Activated naive CD4-positive, alpha-beta T cell treated with anti-CD3 and anti-CD28 coated beads, Interleukin-2, amount 50 U/mL, for 24 hours (primary cell): ENCODE measurements at regions not wholly inside any gene's neighbourhood (a gene's known extent, or its start where the extent isn't known, plus 50 kb on each side); places are given as distances from the start of the nearest gene placed in this dataset.

Source experiments
- H3K27ac Mint-ChIP-seq: one replicate; pipeline ENCODE4 v1.8.0; 2021; ENCODE audit warnings: mild to moderate bottlenecking, mixed read lengths
- H3K27me3 Mint-ChIP-seq: one replicate; pipeline ENCODE4 v1.8.0; 2021; ENCODE audit warnings: mixed read lengths
- H3K36me3 Mint-ChIP-seq: one replicate; pipeline ENCODE4 v1.8.0; 2021; ENCODE audit warnings: mixed read lengths
- H3K4me1 Mint-ChIP-seq: one replicate; pipeline ENCODE4 v1.8.0; 2021; ENCODE audit warnings: mixed read lengths
- H3K4me3 Mint-ChIP-seq: one replicate; pipeline ENCODE4 v1.8.0; 2021; ENCODE audit warnings: mild to moderate bottlenecking, mixed read lengths
- H3K9me3 Mint-ChIP-seq: one replicate; pipeline ENCODE4 v1.8.0; 2021; ENCODE audit warnings: mixed read lengths

DNA sequence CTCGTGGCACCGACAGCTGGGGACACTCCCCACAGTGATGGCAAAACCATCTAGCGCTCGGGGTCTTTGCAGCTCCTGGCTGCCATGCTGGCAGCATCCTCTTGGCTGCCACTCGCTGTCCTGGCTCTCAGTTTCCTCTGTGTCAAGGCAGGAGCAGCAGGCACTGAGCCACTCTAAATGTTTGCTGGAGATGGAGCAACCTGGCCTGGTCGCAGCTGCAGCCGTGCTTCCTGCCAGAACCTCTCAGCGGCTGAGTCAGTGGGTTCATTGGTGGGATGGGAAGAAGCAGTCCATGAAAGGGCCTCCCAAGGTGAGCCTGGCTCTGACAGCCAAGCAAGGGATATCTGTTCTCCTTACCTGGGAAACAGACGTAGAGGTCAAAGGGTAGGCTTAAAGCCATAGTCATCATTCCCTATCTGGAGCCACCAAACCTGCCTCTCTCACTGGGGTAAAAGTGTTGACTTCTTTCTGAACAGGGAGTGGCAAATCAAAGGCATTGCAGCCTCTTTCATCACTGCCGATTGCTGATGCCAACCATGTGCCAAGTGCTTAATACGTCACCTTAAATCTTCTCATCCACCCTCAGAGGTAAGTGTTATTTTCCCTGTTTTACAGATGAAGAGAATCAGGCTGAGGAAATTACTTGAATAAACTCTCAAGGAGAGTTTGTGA, 304.8 kb upstream of the ZNF462 start:
- H3K4me3 Mint-ChIP-seq: no peak overlapping the region
- peaks cover 8% of the 10 kb centered on the region for H3K9me3 Mint-ChIP-seq
- H3K36me3 Mint-ChIP-seq: no peaks in the 10 kb centered on the region
- H3K27ac Mint-ChIP-seq: no peak overlapping the region
- no peaks in the 10 kb centered on the region for H3K4me1 Mint-ChIP-seq
- H3K27me3 Mint-ChIP-seq: no peaks in the 10 kb centered on the region

DNA sequence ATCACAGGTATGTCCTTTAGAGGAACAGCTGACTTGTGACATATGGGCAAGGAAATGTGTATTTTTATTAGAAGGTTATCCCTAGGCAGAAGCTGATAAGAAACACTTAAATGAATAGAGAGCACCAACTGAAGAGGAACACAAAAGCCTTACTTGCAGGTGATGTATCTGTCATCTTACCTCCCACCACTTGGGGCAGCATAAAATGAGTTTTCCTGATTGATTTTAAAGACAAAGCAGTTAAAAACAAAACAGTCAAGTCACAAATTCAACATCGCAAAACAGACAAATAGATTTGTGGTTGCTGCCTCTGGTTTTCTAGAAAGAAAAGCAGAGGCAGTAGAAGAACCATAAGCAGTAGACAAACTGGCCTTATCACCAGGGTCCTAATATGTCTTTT, 302.4 kb upstream of the ZNF462 start:
- Mint-ChIP-seq H3K27me3 (no peaks in the 10 kb centered on the region), H3K27ac (no peak overlapping the region), H3K4me3 (no peak overlapping the region), H3K4me1 (no peaks in the 10 kb centered on the region), H3K36me3 (no peaks in the 10 kb centered on the region), H3K9me3 (no peaks in the 10 kb centered on the region)

DNA sequence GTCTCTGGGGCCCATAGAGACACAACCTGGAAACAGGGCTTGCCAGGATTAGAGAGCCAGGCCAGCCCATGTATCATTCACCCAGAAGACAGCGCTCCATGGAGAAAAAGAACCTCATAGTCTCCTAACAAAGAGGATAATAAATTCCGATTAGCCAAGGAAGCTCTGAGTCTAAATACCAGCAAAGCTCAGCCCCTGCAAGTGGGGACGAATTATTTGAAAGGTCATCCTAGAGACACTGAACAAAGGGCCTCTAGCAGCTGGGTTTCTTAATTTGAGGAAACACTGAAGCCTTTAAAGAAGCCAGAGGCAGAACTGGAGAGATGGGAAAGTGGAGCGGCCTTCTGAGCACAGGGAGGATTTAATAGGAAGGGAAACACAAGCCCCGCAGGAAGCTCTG, 287.1 kb upstream of the ZNF462 start:
- H3K4me3 Mint-ChIP-seq: no peak overlapping the region
- peaks cover 8% of the 10 kb centered on the region for H3K9me3 Mint-ChIP-seq
- H3K27me3 Mint-ChIP-seq: no peaks in the 10 kb centered on the region
- no peaks in the 10 kb centered on the region for H3K4me1 Mint-ChIP-seq
- H3K36me3 Mint-ChIP-seq: no peaks in the 10 kb centered on the region
- H3K27ac Mint-ChIP-seq: no peak overlapping the region

DNA sequence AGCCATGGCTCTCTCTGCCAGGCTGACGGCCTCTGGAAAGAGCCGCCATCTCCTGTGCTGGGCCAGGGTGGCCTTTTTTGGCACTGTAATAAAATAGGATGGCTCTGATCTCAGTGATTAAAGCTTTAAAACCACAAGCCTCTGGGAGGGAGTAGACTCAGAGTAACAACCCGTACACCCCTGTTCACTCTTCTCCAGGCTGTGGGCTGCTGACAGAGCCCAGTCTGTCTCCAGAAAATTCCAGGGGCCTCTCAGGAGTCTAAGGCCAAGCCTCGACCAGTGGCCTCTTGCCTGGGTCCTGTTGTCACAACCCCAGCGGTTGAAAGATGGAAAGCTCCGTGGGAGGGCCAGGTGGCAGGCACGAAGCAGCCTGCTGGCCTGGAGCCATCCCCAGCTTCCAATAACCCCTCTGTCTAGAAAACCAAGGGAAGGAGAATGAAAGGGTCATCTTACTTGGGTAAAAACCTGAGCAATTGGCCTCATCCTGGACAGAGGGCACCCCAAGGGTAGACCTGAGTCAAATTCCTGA, 286.7 kb upstream of the ZNF462 start:
- Mint-ChIP-seq H3K36me3 (no peaks in the 10 kb centered on the region), H3K9me3 (peaks cover 8% of the 10 kb centered on the region), H3K4me1 (no peaks in the 10 kb centered on the region), H3K27ac (no peak overlapping the region), H3K27me3 (no peaks in the 10 kb centered on the region), H3K4me3 (no peak overlapping the region)

- no peaks in the 10 kb centered on the region for H3K27me3 Mint-ChIP-seq
- no peak overlapping the region for H3K4me3 Mint-ChIP-seq
- H3K4me1 Mint-ChIP-seq: no peaks in the 10 kb centered on the region
- peaks cover 3% of the 10 kb centered on the region for H3K9me3 Mint-ChIP-seq
- H3K36me3 Mint-ChIP-seq: no peaks in the 10 kb centered on the region
- no peak overlapping the region for H3K27ac Mint-ChIP-seq
These were observed 285.8 kb upstream of the ZNF462 start for GRCh38 chr9:106577121-106577520.

DNA sequence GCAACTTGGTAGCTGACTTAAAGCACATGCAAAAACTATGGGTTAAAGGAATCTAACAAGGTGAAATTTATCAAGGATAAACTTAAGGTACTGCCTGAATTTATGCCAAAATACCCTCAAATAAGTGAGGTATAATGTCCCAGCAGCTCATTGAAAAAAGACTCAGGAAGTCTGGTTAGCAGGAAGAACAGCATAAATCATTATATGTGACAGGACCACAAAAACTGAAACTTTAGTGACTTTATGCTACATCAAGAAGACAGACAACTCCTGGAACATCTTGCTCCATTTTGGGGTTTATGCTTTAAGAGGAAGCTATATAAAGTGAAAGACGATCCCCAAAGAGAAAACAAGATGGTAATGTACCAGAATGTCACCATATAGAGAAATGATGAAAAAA, 282.4 kb upstream of the ZNF462 start:
- H3K27me3 Mint-ChIP-seq: no peaks in the 10 kb centered on the region
- no peaks in the 10 kb centered on the region for H3K4me1 Mint-ChIP-seq
- peaks cover 4% of the 10 kb centered on the region for H3K9me3 Mint-ChIP-seq
- no peak overlapping the region for H3K4me3 Mint-ChIP-seq
- no peak overlapping the region for H3K27ac Mint-ChIP-seq
- no peaks in the 10 kb centered on the region for H3K36me3 Mint-ChIP-seq

GRCh38 chr9:106581973-106582372, 281.0 kb upstream of the ZNF462 start:
- peaks cover 4% of the 10 kb centered on the region for H3K9me3 Mint-ChIP-seq
- no peak overlapping the region for H3K27ac Mint-ChIP-seq
- H3K27me3 Mint-ChIP-seq: no peaks in the 10 kb centered on the region
- H3K36me3 Mint-ChIP-seq: no peaks in the 10 kb centered on the region
- no peaks in the 10 kb centered on the region for H3K4me1 Mint-ChIP-seq
- H3K4me3 Mint-ChIP-seq: no peak overlapping the region

- no peaks in the 10 kb centered on the region for H3K4me1 Mint-ChIP-seq
- H3K4me3 Mint-ChIP-seq: no peak overlapping the region
- H3K36me3 Mint-ChIP-seq: no peaks in the 10 kb centered on the region
- no peaks in the 10 kb centered on the region for H3K27me3 Mint-ChIP-seq
- peaks cover 4% of the 10 kb centered on the region for H3K9me3 Mint-ChIP-seq
- no peak overlapping the region for H3K27ac Mint-ChIP-seq
These were observed 279.2 kb upstream of the ZNF462 start for GRCh38 chr9:106583751-106584150.

- Mint-ChIP-seq H3K4me1 (no peaks in the 10 kb centered on the region), H3K27me3 (no peaks in the 10 kb centered on the region), H3K4me3 (no peak overlapping the region), H3K36me3 (no peaks in the 10 kb centered on the region), H3K27ac (no peak overlapping the region), H3K9me3 (peaks cover 3% of the 10 kb centered on the region)
These were observed 275.9 kb upstream of the ZNF462 start for GRCh38 chr9:106587042-106587441.

DNA sequence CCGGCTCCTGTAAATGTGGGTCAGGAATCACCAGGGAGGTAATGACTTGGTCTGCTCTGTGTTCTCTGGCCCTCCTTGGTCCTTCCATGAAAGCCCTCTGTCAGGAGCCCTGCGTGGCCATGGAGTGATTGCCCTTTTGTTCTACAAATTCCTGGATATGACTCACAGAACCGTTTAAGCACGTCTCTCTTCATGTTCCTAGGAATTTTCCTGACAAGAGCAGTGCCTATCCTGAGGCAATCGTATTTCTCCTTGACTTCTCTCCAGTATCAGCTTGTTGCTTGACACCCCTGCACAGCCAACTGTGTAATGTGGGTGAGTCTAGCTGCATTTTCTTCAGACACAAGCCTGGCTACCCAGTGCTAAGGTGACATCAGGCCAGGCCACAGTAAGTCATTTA, 274.3 kb upstream of the ZNF462 start:
- Mint-ChIP-seq H3K36me3 (no peaks in the 10 kb centered on the region), H3K27me3 (no peaks in the 10 kb centered on the region), H3K27ac (no peak overlapping the region), H3K4me1 (no peaks in the 10 kb centered on the region), H3K4me3 (no peak overlapping the region), H3K9me3 (no peaks in the 10 kb centered on the region)

GRCh38 chr9:106590759-106591505, 272.0 kb upstream of the ZNF462 start:
- Mint-ChIP-seq H3K9me3 (no peaks in the 10 kb centered on the region), H3K27ac (no peak overlapping the region), H3K4me1 (no peaks in the 10 kb centered on the region), H3K4me3 (no peak overlapping the region), H3K36me3 (no peaks in the 10 kb centered on the region), H3K27me3 (no peaks in the 10 kb centered on the region)

DNA sequence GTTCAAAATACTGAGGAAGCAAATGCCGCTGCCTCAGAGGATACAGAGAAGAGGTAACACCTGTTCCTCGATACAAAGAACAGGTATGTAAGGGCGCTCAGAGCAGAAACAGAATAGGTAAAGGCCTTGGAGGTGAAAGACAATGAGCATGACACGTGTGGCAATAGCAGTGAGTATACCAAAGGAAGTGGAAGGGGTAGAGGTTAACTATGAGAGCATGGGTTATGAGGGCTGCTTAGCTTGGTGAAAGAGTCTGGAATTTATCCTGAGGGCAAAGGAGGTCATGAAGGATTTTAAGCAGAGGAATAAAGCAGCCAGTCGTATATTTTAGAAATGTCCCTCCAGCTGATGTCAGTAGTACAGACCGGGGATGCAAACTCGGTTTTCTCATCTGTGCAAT, 269.8 kb upstream of the ZNF462 start:
- no peak overlapping the region for H3K4me3 Mint-ChIP-seq
- H3K27me3 Mint-ChIP-seq: no peaks in the 10 kb centered on the region
- no peaks in the 10 kb centered on the region for H3K4me1 Mint-ChIP-seq
- no peaks in the 10 kb centered on the region for H3K36me3 Mint-ChIP-seq
- no peaks in the 10 kb centered on the region for H3K9me3 Mint-ChIP-seq
- H3K27ac Mint-ChIP-seq: no peak overlapping the region

DNA sequence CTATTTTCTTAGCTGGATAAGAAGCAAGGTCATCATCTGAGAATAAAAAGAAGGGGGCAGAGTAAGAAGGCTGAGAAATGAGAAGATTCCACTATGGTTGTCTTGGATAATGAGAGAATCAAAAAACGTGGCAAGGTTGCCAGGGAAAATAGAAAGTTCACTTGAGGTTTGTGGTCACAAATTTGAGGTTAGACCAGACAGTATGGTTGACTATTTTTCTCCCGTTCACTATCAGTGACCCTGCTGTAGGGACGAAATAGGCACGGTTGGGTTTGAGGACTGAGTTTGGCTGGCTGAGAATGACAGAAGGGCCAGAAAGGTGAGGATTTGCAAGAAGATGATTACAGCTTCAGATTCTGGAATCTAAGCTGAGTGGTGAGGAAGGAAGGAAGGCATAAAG, 266.0 kb upstream of the ZNF462 start:
- Mint-ChIP-seq H3K27ac (no peak overlapping the region), H3K9me3 (no peaks in the 10 kb centered on the region), H3K27me3 (no peaks in the 10 kb centered on the region), H3K4me1 (no peaks in the 10 kb centered on the region), H3K4me3 (no peak overlapping the region), H3K36me3 (no peaks in the 10 kb centered on the region)

DNA sequence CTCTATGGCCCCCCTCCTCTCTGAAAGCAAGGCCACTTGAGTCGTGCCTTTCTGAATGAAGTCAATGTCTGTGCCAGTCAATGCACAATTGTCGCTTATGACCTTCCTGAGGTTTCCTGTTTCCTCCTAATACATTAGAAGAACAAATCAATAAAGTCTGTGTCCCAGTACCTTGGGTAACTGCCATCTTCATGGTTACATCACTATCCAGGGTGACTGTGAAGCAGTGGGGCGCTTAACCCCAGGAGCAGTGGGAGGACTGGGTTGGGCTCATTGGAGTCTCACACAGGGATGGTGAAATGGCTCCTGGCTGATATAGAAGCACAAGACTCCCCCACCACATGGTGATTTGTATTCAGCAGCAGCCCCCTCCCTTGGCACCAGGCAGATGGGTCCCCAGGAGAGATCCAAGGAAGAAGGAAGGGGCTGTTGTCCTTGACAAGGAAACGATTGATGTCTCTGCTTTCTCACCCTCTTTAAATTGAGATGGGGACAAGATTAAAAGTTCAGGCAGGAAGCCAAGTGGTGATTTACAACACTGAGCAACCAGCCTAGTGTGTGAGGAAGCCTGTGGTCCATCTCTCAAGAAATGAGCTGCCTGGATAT, 261.9 kb upstream of the ZNF462 start:
- no peaks in the 10 kb centered on the region for H3K4me1 Mint-ChIP-seq
- peaks cover 2% of the 10 kb centered on the region for H3K36me3 Mint-ChIP-seq
- no peak overlapping the region for H3K4me3 Mint-ChIP-seq
- peaks cover 7% of the 10 kb centered on the region for H3K9me3 Mint-ChIP-seq
- H3K27ac Mint-ChIP-seq: no peak overlapping the region
- H3K27me3 Mint-ChIP-seq: no peaks in the 10 kb centered on the region

DNA sequence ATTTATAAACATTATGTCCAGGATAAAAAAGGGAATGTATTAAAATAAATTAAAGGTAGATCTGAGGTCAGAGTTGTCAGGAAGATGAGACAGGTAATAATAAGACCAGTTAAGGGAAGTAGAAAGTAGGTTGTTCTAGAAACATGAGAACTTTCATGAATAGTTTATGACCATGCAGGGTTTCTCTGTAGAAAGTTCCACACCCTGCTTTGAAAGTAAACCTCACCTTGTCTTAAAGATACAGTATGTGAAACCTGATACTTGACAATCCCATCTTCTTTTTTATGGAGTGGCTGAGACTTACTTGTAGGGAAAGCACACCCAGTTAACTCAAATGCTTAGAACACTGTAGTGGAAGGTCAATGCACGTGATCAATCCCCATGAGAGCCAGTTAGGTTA, 260.6 kb upstream of the ZNF462 start:
- Mint-ChIP-seq H3K27ac (no peak overlapping the region), H3K27me3 (no peaks in the 10 kb centered on the region), H3K4me1 (no peaks in the 10 kb centered on the region), H3K36me3 (peaks cover 2% of the 10 kb centered on the region), H3K4me3 (no peak overlapping the region), H3K9me3 (peaks cover 7% of the 10 kb centered on the region)

- Mint-ChIP-seq H3K4me3 (no peak overlapping the region), H3K27me3 (no peaks in the 10 kb centered on the region), H3K9me3 (peaks cover 7% of the 10 kb centered on the region), H3K36me3 (no peaks in the 10 kb centered on the region), H3K4me1 (no peaks in the 10 kb centered on the region), H3K27ac (no peak overlapping the region)
These were observed 249.7 kb upstream of the ZNF462 start for GRCh38 chr9:106613250-106613737.
